HS-5 (cell line): ENCODE measurements at regions not wholly inside any gene's neighbourhood (a gene's known extent, or its start where the extent isn't known, plus 50 kb on each side); places are given as distances from the start of the nearest gene placed in this dataset.
A peak's percentile ranks its signal among the peaks of the same experiment; 100 is the strongest.
"Not testable (repeated sequence)": the region's sequence is repeated elsewhere in the genome, so short reads cannot be mapped to it uniquely, and the experiment has no call there.

ENCODE experiments used
- DNase-seq: peaks from one replicate; pipeline ENCODE4 v3.0.0-alpha.2; 2012; ENCODE audit warnings: low read depth

DNA sequence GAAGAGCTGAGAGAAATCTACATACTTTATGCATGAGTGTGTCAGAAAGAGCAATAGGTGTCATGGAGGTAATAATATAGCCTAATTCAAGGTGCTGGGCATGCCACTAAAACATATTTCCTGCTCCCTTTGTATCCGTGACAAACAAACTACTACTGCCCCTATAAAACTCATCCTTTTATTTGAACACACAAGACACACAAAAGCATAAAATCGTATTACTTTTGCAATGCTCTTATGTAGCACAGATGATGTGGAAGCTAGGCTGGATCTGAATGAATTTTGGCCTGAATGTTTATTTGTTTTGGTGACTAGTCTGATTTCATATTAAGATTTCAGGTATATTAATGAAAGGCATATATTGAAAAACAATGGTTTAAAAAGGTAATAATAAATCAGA is 239.3 kb upstream of the NEGR1 start:
- DNase-seq = no peak

GRCh38 chr1:72516826-72517225 is 234.5 kb upstream of the NEGR1 start:
- DNase-seq = no peak

DNA sequence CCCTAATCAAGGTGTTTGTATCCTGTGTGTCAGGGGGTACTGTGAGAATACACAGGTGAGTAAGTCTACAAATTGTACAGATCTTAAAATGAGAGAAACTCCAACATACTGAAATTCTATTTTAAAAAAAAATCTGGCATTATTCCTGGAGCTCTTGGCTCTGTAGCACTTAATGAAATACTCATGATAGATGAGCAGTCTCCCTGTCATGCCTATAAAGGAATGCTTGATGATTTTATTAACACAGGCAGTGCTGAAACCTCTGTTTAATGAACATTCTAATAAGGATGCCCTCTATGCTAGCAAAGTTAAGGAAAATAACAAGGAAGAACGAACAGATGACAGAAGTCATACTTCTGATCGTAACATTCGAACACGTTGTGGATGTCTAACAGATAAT is 233.9 kb upstream of the NEGR1 start:
- DNase-seq = no peak

DNA sequence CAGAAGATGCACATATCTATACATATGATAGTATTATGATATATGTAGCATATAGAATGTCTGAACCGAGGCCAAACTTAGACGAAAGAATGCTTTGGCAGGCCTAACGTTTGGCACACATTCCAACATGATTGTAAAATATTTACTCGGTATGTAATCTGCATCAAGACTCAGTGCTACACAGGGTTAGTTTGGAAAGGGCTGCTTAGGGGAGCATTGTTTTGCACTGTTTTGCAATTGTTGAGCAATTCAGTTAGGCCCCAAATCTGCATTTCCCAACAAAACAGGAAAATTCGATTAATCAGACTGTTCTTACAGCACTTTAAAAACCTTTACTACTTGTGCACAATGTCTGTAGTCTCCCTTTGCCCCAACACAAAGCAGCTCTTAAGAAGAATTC is 216.0 kb upstream of the NEGR1 start:
- no peak for DNase-seq

- DNase-seq = no peak
Measured at GRCh38 chr1:72489801-72490200, 207.5 kb upstream of the NEGR1 start.

DNA sequence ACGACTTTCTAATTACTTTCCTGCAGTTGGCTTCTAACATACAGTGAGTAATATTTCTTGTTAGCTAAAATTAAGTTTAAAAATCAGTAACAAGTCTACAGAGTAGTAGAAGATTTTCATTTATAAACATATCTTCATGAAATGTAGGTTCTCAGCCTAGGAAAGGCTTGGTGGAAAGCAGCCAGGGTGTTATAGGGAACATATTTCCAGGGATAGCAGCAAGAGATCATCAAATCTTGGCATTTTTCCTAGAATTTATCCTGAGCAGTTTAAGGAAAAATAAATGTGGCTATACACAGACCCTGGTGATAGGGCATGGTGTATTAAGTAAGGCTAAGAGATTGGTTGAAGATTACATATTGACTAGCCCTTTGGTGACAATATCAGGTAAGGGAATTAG is 203.5 kb upstream of the NEGR1 start:
- no peak for DNase-seq

DNA sequence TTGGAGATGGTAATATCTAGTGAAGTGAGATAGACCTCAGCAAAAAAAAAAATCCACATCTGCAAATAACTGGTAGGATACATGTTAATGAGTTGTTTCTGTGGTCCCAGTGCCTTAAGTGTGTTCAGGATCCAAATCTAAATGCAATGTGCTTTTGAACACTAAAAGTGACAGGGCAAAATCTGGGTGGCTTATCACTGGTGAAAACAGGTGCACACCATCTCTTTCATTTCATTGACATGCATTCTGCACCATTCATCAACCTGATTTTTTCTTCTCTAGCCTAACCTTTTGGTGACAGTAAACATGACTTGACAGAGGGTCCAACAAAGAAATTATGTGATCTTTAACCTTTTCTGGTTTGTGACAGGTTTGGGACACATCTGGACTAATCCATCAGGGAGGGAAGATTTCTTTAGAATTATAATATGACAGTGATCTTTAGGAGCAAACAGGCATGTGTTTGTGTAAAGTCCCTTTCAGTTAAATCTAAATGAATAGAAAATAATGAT is 201.6 kb upstream of the NEGR1 start:
- no peak for DNase-seq

GRCh38 chr1:72482736-72483413 is 200.5 kb upstream of the NEGR1 start:
- DNase-seq = no peak

DNA sequence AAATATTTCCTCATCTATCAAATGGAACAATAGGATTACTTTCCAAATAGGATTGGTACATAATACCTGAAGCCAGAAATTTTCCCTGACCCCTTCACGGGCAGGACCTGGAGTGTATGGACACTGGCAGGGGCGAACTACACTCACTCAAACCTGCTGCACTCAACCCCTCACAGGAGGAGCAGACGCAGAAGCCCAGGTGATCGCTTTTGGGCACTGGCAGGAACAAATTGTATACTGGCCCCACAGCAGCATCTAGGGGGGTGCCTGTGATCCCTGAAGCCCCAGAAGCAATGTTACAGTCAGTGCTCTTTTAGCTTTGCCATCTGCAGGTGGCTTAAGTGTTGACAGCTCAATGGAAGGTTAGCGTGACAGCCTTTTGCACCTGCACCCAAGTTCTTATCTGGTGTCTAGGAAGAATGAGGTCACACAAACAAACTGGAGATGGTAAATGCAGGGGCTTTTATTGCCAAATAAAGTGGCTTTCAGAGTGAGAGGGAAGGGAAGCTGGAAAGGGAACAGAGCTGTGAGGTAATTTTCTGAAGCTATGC is 199.2 kb upstream of the NEGR1 start:
- no peak for DNase-seq

- no peak for DNase-seq
Measured at GRCh38 chr1:72466376-72466775, 184.0 kb upstream of the NEGR1 start.

- no peak for DNase-seq
Measured at GRCh38 chr1:72462186-72462905, 180.0 kb upstream of the NEGR1 start.

- DNase-seq = no peak
Measured at GRCh38 chr1:72442262-72442661, 159.9 kb upstream of the NEGR1 start.

DNA sequence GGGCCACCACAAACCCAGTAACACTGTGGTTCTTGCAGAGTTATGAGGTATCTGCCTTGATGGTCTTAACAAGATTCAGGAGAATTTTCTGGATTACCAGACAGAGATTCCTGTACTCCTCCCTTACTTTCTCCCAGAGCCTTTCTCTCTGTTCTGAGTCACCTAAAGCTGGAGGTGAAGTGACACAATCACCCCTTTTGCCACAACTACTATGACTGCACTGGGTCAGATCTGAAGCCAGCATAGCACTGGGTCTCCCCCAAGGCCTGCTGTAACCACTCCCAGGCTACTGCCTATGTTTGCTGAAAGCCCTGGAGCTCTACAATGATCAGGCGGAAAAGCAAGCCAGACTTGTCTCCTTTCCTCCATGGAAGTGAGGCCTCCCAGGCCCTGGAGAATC is 156.7 kb upstream of the NEGR1 start:
- DNase-seq = peak; percentile 16

DNA sequence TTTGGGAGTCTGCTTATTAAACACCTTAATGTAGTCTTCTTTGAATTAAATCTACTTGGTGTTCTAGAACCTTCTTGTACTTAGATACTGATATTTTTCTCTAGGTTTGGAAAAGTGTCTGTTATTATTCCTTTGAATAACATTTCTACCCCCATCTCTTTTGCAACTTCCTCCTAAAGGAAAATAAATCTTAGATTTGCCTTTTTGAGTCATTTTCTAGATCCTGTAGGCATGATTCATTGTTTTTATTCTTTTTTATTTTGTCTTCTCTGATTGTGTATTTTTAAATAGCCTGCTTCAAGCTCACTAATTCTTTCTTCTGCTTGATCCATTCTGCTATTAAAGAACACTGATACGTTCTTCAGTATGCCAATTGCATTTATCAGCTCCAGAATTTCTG is 155.9 kb upstream of the NEGR1 start:
- no peak for DNase-seq

DNA sequence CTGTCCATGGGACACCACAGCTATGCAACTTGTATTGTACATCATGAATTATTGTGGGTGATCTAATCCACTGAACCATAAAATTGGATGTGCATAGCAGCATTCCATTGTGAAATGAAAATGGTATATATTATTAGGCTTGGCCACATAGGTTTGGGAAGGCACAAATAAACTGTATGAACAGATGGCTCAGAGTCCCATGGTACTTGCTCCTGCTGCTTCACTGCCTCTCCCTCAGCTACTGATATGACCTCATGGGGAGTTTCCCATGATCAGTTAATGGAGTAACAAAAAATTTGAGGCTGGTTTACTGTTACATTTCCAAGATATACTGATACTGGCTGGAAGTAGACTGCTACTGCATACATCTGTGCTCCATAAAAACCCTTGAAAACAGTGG is 152.7 kb upstream of the NEGR1 start:
- no peak for DNase-seq

DNA sequence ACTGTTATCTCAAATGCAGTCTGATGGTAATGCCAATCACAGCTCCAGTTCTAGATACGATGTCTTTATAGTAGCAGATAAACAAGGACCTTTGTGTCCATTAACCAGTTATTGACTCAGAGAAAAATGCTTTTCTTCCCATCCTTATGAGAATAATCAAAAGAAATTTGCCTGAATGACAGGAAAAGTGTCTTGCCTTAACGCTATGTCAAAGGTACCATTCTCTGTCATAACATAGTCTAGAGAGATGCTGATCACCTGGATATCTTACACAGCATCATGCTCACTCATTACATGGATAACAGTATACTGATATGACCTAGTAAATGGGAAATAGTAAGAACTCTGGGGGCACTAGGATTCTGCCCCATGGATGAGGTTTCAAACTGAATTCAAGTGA is 151.7 kb upstream of the NEGR1 start:
- DNase-seq = no peak

- no peak for DNase-seq
Measured at GRCh38 chr1:72433591-72433990, 151.3 kb upstream of the NEGR1 start.

DNA sequence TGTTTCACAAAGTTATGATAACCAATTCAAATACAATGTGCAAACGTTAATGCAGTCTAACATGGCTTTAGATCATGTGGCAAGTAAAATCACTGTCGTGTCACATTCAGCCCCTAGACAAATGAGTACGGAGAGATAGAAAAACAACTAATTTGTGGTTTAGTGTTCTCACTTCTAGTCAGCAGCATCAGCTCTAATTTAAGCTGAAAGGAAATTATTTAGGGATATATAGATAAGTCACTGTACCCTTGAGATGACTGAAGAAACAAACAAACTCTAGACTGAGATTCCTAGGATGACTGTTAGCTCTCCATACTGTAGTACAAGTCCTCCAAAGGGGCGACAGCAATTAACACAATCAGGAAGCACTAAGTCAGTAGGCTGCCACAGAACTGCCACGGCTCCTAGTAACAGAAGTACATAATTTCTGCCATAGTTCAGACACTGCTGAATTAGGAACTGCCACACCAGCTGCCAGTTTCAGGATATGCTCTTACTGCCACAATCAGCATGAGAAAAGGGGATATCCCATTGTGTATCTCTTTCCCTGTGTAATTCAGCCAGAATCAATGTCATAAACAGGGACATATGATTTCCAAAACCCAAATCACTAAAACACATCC is 150.4 kb upstream of the NEGR1 start:
- DNase-seq = no peak

- DNase-seq = no peak
Measured at GRCh38 chr1:72431810-72432209, 149.5 kb upstream of the NEGR1 start.

GRCh38 chr1:72428276-72428675 is 145.9 kb upstream of the NEGR1 start:
- DNase-seq = not testable (repeated sequence)

GRCh38 chr1:72419229-72419628 is 136.9 kb upstream of the NEGR1 start:
- no peak for DNase-seq

DNA sequence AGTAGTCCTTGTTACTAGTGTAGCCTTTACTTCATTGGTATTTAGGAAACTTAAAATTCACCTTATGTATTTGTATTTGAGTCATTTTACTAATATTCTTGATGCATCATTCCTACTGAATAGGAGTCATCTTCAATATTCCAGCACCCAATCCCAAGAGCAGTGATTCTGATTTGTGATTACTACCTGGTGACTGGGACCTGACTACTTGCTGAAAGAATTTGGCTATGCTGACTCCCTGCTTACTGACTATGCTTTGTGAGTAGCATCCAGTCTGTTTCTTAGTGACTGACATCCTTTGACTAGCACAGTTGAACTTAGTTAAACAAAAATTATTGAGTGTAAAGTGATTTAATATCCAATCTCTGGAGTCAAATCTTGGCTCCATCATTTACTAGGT is 129.9 kb upstream of the NEGR1 start:
- DNase-seq = peak; percentile 60

GRCh38 chr1:72399807-72400206 is 117.5 kb upstream of the NEGR1 start:
- DNase-seq = no peak
